ENCODE measurements at regions not wholly inside any gene's neighbourhood (a gene's known extent, or its start where the extent isn't known, plus 50 kb on each side); places are given as distances from the start of the nearest gene placed in this dataset.

DNA sequence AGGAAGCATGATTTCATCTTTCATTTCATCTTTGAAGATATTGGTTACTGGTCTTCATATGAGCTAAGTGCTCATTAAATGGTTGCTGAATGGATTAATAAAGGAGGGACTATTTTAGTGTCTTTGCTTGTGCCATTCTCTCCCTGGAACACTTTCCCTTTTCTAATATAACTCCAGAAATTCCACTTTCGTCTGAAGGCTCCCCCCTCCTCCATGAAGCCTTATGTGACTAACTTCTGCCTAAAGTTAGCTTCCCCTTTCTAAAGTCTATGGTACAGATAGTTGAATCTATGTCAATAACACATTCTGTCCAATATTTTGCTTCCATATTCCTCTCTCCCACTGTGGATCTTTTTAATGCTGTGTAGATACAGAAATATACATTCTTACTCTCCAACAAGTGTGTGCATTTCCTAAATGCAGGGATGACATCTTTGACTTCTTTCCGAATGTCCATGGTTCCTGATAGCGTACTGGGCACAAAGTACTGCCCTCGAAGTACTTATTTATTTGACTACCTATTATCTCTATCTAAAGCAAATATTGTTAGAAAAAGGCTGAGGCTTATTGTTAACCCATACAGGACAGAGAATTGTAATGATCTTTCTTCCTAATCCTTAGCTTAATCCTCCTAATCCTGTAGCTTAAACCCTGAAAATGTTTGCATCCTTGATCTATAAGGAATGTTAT, 84.7 kb upstream of the ELOVL5 start:
- Histone ChIP-seq H3K4ac (replicated peaks; ENCODE audit: insufficient read length, low read depth, low read length) (no peak overlapping the region), H2BK20ac (ENCODE audit: low read length) (no peak overlapping the region), H4K91ac (replicated peaks; ENCODE audit: insufficient read length, low read length) (no peak overlapping the region), H2BK120ac (replicated peaks; ENCODE audit: low read depth, low read length) (no peak overlapping the region), H3K4me2 (ENCODE audit: insufficient read depth in 1 of 2, low read depth in 2 of 2, low read length in 2 of 2) (no peak overlapping the region), H3K9ac (replicated peaks in 1 of 4; ENCODE audit: extremely low read depth in 1 of 4, low read depth in 3 of 4, low read length in 3 of 4) (no peak overlapping the region), H3K4me3 (ENCODE audit: extremely low read depth in 1 of 4, insufficient read depth in 2 of 4, low read depth in 3 of 4, low read length in 4 of 4) (no peak overlapping the region), H4K20me1 (replicated peaks in 1 of 2; ENCODE audit: control insufficient read depth in 1 of 2, insufficient read depth in 2 of 2, low read length in 2 of 2) (no peaks in the 10 kb centered on the region), H3K4me1 (replicated peaks in 1 of 4; ENCODE audit: control insufficient read depth in 3 of 4, insufficient read depth in 4 of 4, low read length in 3 of 4) (no peaks in the 10 kb centered on the region; a peak in 1 of 7 replicates), H3K23ac (ENCODE audit: insufficient read length) (no peak overlapping the region), H3K23me2 (ENCODE audit: low read depth, low read length) (no peaks in the 10 kb centered on the region), H3K9me3 (ENCODE audit: insufficient read depth in 2 of 2, low read depth in 1 of 2, low read length in 1 of 2) (no peaks in the 10 kb centered on the region), H3K79me2 (ENCODE audit: control insufficient read depth in 1 of 2, insufficient read depth in 2 of 2, low read length in 2 of 2) (no peaks in the 10 kb centered on the region), H3K79me1 (ENCODE audit: low read depth, low read length) (no peaks in the 10 kb centered on the region), H3K27me3 (replicated peaks in 1 of 4; ENCODE audit: control insufficient read depth in 3 of 4, extremely low read depth in 1 of 4, insufficient read depth in 3 of 4, low read length in 3 of 4) (no peaks in the 10 kb centered on the region), H4K5ac (ENCODE audit: insufficient read length, low read depth, low read length) (no peak overlapping the region), H3K18ac (ENCODE audit: extremely low read depth, low read length) (no peak overlapping the region), H4K8ac (ENCODE audit: extremely low read depth, insufficient read depth, low read length) (no peak overlapping the region), H3K14ac (ENCODE audit: insufficient read length) (no peak overlapping the region), H2BK5ac (ENCODE audit: low read depth, low read length) (no peak overlapping the region), H3K36me3 (ENCODE audit: control insufficient read depth in 2 of 4, insufficient read depth in 4 of 4, low read length in 3 of 4) (no peaks in the 10 kb centered on the region), H3K27ac (ENCODE audit: low read depth, low read length) (no peak overlapping the region), H3K56ac (replicated peaks; ENCODE audit: insufficient read length, low read depth, low read length) (no peak overlapping the region), H2AK5ac (ENCODE audit: low read depth, low read length) (no peak overlapping the region), H2BK15ac (ENCODE audit: low read length) (no peak overlapping the region), H2BK12ac (ENCODE audit: low read depth, low read length) (no peak overlapping the region), H2AFZ (ENCODE audit: low read length) (no peak overlapping the region)
- ChIA-PET POLR2A (ENCODE audit: partially characterized antibody) (no interaction called here), CTCF (ENCODE audit: partially characterized antibody) (interaction anchor here (0.5 to 2.1 kb wide), 9 partner anchors 21 to 281 kb away, joined by 3 to 9 read pairs (median 4); no protein-coding TSS in a partner anchor)
- WGBS, 2 experiments (ENCODE audit: extremely low coverage in 1 of 2, insufficient coverage in 1 of 2, insufficient read length in 1 of 2, insufficient replicate concordance in 2 of 2, low coverage in 1 of 2, low lambda C conversion rate in 2 of 2, missing lambda C conversion rate in 1 of 2): 97% methylated on average over 4 of the region's 4 CpGs; no CpG with 5 or more reads in 1 of the 2 experiments
- DNase-seq (ENCODE audit: low read depth in 1 of 2, low spot score in 2 of 2): no peak
- no peak for FAIRE-seq
- TF ChIP-seq CEBPB (IDR thresholded peaks at IDR 0.05; ENCODE audit: low read depth, low read length): no peak
- no peak for TF ChIP-seq GABPA (IDR thresholded peaks at IDR 0.05; ENCODE audit: borderline replicate concordance, insufficient read depth, low read length)
- no peak for TF ChIP-seq NANOG (IDR thresholded peaks at IDR 0.05; ENCODE audit: insufficient read depth, low read depth, low read length, poor library complexity, severe bottlenecking)
- no peak for TF ChIP-seq GTF2F1 (IDR thresholded peaks at IDR 0.05; ENCODE audit: borderline replicate concordance, low read depth, low read length)
- no peak for TF ChIP-seq CHD1 (IDR thresholded peaks at IDR 0.05; ENCODE audit: low read depth, low read length)
- no peak for TF ChIP-seq HDAC6 (IDR thresholded peaks at IDR 0.05; ENCODE audit: low read depth, low read length)
- TF ChIP-seq MAFK (IDR thresholded peaks at IDR 0.05; ENCODE audit: low read depth, low read length): no peak
- no peak for TF ChIP-seq SP2 (IDR thresholded peaks at IDR 0.05; ENCODE audit: low read length)
- no peak for TF ChIP-seq SUZ12 (IDR thresholded peaks at IDR 0.05; ENCODE audit: low read length)
- no peak for TF ChIP-seq KDM4A (IDR thresholded peaks at IDR 0.05; ENCODE audit: low read depth, low read length, severe bottlenecking)
- TF ChIP-seq SP4 (IDR thresholded peaks at IDR 0.05; ENCODE audit: low read length): no peak
- no peak for TF ChIP-seq EZH2 (IDR thresholded peaks at IDR 0.05; ENCODE audit: low read depth, low read length, severe bottlenecking)
- no peak for TF ChIP-seq ASH2L (IDR thresholded peaks at IDR 0.05; ENCODE audit: low read length)
- TF ChIP-seq, protein P1, sequence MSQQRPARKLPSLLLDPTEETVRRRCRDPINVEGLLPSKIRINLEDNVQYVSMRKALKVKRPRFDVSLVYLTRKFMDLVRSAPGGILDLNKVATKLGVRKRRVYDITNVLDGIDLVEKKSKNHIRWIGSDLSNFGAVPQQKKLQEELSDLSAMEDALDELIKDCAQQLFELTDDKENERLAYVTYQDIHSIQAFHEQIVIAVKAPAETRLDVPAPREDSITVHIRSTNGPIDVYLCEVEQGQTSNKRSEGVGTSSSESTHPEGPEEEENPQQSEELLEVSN (IDR thresholded peaks at IDR 0.05): no peak

Measured in H1 (cell line).